Stimulated activated naive CD4-positive, alpha-beta T cell treated with Interleukin-2 at 50 U/mL for 16 hours (primary cell): ENCODE measurements at regions not wholly inside any gene's neighbourhood (a gene's known extent, or its start where the extent isn't known, plus 50 kb on each side); places are given as distances from the start of the nearest gene placed in this dataset.

ENCODE experiments used
- DNase-seq: peaks from one replicate; lab custom pipeline; 2025; lab: John Stamatoyannopoulos, UW

- no peak for DNase-seq
Observed at GRCh38 chr3:194738254-194739093, 52.8 kb downstream of the FAM43A start.

GRCh38 chr3:194739498-194740284, 54.0 kb downstream of the FAM43A start:
- no peak for DNase-seq

- no peak for DNase-seq
Observed at GRCh38 chr3:194740859-194741491, 55.3 kb downstream of the FAM43A start.

DNA sequence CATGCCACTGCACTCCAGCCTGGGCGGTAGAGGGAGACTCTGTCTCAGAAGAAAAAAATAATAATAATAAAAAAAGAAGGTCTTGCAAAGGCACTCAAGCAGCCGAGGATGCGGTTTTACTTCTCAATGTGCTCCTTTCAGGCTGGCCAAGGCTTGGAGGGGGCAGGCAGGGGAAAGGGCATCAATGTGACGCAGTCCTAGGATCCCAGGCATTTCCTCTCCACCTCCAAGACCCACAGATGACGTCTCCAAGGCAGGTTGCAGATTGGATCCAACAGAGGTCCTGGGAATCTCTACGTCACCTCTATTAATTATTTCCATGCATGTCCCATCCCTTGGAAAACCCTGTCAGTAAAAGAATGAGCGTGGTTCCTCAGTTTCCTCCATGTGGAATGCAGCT, 56.2 kb downstream of the FAM43A start:
- no peak for DNase-seq

DNA sequence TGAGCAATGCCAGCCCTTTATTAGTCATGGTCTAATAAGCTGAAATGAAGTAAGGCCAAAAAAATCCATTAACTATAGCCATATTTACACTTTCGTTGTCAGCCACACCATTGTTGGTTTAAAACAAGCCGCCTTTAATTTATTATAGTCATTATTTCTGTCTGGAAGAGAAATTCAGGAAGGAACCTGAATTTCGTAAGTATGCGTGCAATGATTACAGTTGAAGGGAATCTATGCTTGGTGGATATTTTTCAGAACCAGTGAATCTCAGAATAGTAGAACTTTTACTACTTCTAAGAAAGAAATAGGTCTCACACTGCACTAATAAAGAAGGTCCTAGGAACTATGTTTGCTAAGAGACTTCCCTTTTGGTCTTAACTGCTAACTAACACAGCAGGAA, 59.1 kb downstream of the FAM43A start:
- no peak for DNase-seq

- DNase-seq: no peak
Observed at GRCh38 chr3:194745422-194746184, 59.9 kb downstream of the FAM43A start.

- no peak for DNase-seq
Observed at GRCh38 chr3:194748225-194748624, 62.5 kb downstream of the FAM43A start.

GRCh38 chr3:194749631-194750490, 64.2 kb downstream of the FAM43A start:
- DNase-seq: no peak

DNA sequence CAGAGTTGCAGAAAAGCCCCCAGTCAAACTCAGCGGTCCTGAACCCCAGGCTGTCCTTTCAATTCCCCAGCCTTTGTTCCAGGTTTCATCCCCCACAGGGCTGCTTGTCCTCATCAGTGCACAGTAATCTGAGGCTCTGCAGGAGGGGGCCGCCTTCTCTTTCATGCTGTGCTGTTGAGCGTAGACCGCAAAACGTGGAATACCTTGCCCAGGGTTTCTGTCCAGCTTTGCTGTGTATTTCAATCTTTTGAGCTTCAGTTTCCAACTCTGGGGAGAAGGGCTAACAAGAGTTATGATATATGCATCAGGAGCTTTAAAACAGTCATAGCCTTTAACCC, 64.8 kb downstream of the FAM43A start:
- DNase-seq: no peak

DNA sequence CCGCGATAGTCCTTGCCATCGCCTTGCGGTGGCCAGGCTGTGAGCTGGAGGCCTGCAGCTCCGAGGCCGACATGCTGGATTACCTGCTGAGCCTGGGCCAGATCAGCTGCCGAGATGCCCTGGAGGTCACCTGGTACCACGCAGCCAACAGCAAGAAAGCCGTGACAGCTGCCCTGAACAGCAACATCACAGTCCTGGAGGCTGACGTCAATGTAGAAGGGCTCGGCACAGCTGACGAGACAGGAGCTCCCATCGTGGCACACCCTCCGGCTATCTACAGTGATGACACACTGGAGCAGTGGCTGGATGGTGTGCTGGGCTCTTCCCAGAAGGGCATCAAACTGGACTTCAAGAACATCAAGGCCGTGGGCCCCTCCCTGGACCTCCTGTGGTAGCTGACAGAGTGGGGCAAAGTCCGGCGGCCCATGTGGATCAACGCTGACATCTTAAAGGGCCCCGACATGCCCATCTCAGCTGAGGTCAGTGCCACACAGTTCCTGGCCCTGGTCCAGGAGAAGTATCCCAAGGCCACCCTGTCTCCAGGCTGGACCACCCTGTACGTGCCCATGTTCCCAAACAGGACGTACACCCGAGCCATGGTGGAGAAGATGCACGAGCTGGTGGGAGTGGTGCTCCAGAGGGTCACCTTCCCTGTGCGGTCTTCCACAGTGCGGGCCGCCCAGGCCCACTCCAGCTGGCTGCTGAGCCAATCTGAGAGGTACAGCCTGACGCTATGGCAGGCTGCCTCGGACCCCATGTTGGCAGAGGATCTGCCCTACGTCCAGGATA, 70.2 kb downstream of the FAM43A start:
- DNase-seq: no peak

- no peak for DNase-seq
Observed at GRCh38 chr3:194756460-194756779, 70.7 kb downstream of the FAM43A start.

DNA sequence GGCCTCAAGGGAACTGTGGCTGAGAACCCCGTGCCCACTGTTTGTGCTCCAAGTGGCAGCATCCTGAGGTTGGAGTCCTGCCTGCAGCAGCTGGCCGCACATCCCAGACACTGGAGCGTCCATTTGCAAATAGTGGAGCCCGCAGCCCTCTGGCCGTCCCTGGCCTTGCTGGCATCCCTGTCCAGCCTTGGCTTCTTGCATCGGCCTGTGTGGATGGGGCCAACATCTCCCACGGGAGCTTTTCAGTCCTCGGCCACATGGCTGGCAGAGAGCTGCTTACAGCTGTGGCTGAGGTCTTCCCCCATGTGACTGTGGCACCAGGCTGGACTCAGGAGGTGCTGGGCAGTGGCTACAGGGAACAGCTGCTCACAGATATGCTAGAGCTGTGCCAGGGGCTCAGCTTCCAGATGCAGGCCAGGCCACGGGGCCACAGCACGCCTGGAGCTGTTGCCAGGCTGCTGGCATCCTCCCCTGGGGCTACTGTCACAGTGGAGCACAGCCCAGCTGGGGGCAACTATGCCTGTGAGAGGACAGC, 71.2 kb downstream of the FAM43A start:
- DNase-seq: no peak

GRCh38 chr3:194757647-194758061, 72.0 kb downstream of the FAM43A start:
- no peak for DNase-seq

DNA sequence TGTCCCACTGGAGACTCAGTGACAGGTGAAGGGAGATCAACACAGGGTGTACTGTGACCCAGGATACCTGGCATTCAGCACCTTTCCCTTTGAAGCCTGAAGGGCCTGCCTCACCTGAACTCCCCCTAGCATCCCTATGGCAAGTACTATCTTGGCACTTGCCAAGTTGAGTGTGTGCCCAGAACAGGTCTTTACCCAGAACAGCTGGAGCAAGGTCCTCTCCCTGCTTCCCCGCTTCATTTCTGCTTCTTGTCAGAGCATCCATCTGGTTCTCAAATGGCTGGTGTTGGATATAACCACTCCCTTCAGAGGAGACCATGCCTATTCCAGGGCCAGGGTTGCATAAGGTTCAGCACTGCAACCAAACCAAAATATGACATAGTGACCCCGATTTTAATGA, 73.0 kb downstream of the FAM43A start:
- no peak for DNase-seq

- DNase-seq: no peak
Observed at GRCh38 chr3:194760494-194761137, 74.9 kb downstream of the FAM43A start.

- no peak for DNase-seq
Observed at GRCh38 chr3:194761384-194761783, 75.7 kb downstream of the FAM43A start.

DNA sequence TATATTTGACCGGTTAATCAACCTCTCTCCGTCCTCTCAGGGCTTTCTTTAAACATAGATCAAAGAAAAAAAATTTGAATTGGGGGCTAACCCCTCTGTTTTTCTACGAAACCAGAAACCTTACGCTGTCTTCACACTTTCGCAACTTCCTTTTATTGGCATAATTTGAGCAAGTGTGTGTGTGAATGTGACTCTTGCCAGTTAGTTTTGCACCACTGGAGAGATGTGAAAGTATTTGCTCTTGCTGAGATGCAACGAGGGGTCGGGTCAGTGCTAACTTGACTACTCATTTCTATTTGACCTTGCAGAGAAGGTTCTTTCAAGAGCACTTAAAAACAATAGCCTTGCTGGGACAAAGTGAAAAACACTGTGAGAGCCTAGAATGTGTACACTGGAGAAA, 81.2 kb downstream of the FAM43A start:
- DNase-seq: no peak

DNA sequence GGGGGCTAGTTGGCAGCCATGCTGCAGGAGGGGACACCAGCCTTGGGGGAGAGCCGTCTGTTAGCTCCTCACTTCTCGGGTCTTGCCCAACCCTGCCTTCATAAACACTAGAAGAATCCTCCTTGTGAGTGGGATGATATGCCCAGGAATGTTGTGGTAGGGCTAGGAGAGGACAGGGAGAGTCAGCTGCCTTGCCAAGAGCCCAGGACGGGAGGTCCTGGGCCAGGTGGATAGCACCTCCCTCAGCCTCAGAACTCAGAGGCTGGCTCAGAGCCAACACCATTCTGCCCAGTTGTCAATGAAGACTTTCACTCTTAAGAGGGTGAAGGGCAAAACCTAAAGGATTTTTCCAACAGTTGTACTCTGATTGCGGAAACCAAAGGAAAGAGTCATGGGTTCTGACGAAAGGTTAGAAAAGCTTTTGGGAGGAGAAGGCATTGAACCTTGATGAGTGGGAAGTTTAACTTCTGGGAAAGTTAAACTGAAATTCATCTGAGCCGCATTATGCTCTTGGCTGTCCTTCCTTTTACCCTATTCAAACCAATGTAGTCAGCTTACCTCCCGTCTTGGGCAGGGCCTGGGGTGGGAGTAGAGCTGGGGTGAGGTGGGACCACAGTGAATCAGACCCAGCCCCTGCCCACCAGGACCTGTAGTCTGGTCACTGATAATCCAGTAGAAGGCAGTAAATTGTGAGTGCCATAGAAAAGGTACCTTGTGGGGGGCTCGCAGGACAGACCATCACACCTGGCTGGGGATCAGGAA, 81.9 kb downstream of the FAM43A start:
- DNase-seq: no peak

- DNase-seq: no peak
Observed at GRCh38 chr3:194768586-194768985, 82.9 kb downstream of the FAM43A start.
